GM23338 (cell line): ENCODE measurements at regions not wholly inside any gene's neighbourhood (a gene's known extent, or its start where the extent isn't known, plus 50 kb on each side); places are given as distances from the start of the nearest gene placed in this dataset.

Experiments used
- ATAC-seq: fragments of 200-7000 bp; cut with Tn5 transposase; 3 replicates; pipeline ENCODE4 v1.9.1; 2020
- DNase-seq: peaks from one replicate; pipeline ENCODE4 v3.0.0-alpha.2; 2015; ENCODE audit warnings: low spot score
- H2AFZ ChIP-seq: fragments of 200-600 bp; sonication (generic); 2 replicates; pipeline ENCODE4 v1.8.0; 2016; ENCODE audit warnings: antibody characterized with exemption, mild to moderate bottlenecking, moderate library complexity
- H3F3A ChIP-seq: fragments of 200-600 bp; sonication (generic); replicated peaks from 2 replicates; pipeline ENCODE4 v1.8.0; 2017; ENCODE audit warnings: antibody characterized with exemption, mixed run types, low read depth
- H3K27ac ChIP-seq: fragments of 200-600 bp; sonication (generic); 2 replicates; pipeline ENCODE4 v1.6.1; 2016; ENCODE audit warnings: low read depth
- H3K27me3 ChIP-seq: fragments of 200-600 bp; sonication (generic); 2 replicates; pipeline ENCODE4 v1.8.0; 2016; ENCODE audit warnings: mild to moderate bottlenecking, mixed run types, moderate library complexity; ENCODE audit not compliant: insufficient read depth
- H3K36me3 ChIP-seq: fragments of 200-600 bp; sonication (generic); 2 replicates; pipeline ENCODE4 v1.8.0; 2016; ENCODE audit warnings: mild to moderate bottlenecking; ENCODE audit not compliant: insufficient read depth
- H3K4me1 ChIP-seq: fragments of 200-600 bp; sonication (generic); 2 replicates; pipeline ENCODE4 v1.8.0; 2016; ENCODE audit warnings: mild to moderate bottlenecking, moderate library complexity; ENCODE audit not compliant: insufficient read depth
- H3K4me2 ChIP-seq: fragments of 200-600 bp; sonication (generic); 2 replicates; pipeline ENCODE4 v1.7.1; 2017; ENCODE audit warnings: mixed run types
- H3K4me3 ChIP-seq: fragments of 200-600 bp; sonication (generic); 2 replicates; pipeline ENCODE4 v1.6.1; 2016; ENCODE audit warnings: mixed run types
- H3K79me2 ChIP-seq: fragments of 200-600 bp; sonication (generic); replicated peaks from 2 replicates; pipeline ENCODE4 v1.8.0; 2017; ENCODE audit warnings: mild to moderate bottlenecking; ENCODE audit not compliant: insufficient read depth
- H3K9me2 ChIP-seq: fragments of 200-600 bp; sonication (generic); 2 replicates; pipeline ENCODE4 v1.8.0; 2017; ENCODE audit not compliant: insufficient read depth
- H4K20me1 ChIP-seq: fragments of 200-600 bp; sonication (generic); replicated peaks from 2 replicates; pipeline ENCODE4 v1.8.0; 2017; ENCODE audit warnings: mild to moderate bottlenecking; ENCODE audit not compliant: insufficient read depth
- H3K27ac Mint-ChIP-seq: 2 replicates; pipeline ENCODE4 v1.8.0; 2020; ENCODE audit warnings: inconsistent platforms, mild to moderate bottlenecking, moderate library complexity, mixed read lengths
- H3K27me3 Mint-ChIP-seq: 3 replicates; pipeline ENCODE4 v1.8.0; 2022; ENCODE audit warnings: low read depth, mild to moderate bottlenecking, moderate library complexity, mixed read lengths, inconsistent platforms; ENCODE audit not compliant: insufficient read depth, poor library complexity
- H3K36me3 Mint-ChIP-seq: 3 replicates; pipeline ENCODE4 v1.8.0; 2021; ENCODE audit warnings: low read depth, mild to moderate bottlenecking, inconsistent platforms, moderate library complexity, mixed read lengths
- H3K4me1 Mint-ChIP-seq: 3 replicates; pipeline ENCODE4 v1.8.0; 2020; ENCODE audit warnings: mild to moderate bottlenecking, inconsistent platforms, mixed read lengths
- H3K4me3 Mint-ChIP-seq: 3 replicates; pipeline ENCODE4 v1.8.0; 2021; ENCODE audit warnings: moderate library complexity, mild to moderate bottlenecking, inconsistent platforms, mixed read lengths
- H3K9me3 Mint-ChIP-seq: 3 replicates; pipeline ENCODE4 v1.8.0; 2020; ENCODE audit warnings: moderate library complexity, mild to moderate bottlenecking, inconsistent platforms, mixed read lengths
- CREB1 ChIP-seq: fragments of 250-450 bp; sonication (Bioruptor Pico); IDR thresholded peaks from 2 replicates; pipeline ENCODE4 v1.5.0; 2020; ENCODE audit warnings: low read depth, mild to moderate bottlenecking, moderate library complexity
- CTCF ChIP-seq, 2 experiments: fragments of 200-600 bp in 1 of 2; sonication (generic) in 1 of 2; conservative IDR thresholded peaks; 2 replicates each; pipeline versions ENCODE4 v1.5.1 to v1.6.1; 2016 to 2017; ENCODE audit warnings: antibody characterized with exemption in 2 of 2, low read depth in 2 of 2, mild to moderate bottlenecking in 2 of 2, moderate library complexity in 1 of 2
- ETS1 ChIP-seq: IDR thresholded peaks from 2 replicates; pipeline ENCODE4 v1.6.1; 2016; ENCODE audit warnings: antibody characterized with exemption
- EZH2 ChIP-seq: fragments of 200-600 bp; sonication (generic); IDR thresholded peaks from one replicate; pipeline ENCODE4 v1.8.0; 2017; ENCODE audit warnings: antibody characterized with exemption, mild to moderate bottlenecking, low read depth; ENCODE audit not compliant: unreplicated experiment
- EZH2phosphoT487 ChIP-seq: fragments of 200-600 bp; sonication (generic); IDR thresholded peaks from one replicate; pipeline ENCODE4 v1.8.1; 2018; ENCODE audit warnings: antibody characterized with exemption; ENCODE audit not compliant: unreplicated experiment
- JUNB ChIP-seq: IDR thresholded peaks from one replicate; pipeline ENCODE4 v1.6.1; 2016; ENCODE audit warnings: antibody characterized with exemption; ENCODE audit not compliant: unreplicated experiment
- NANOG ChIP-seq: IDR thresholded peaks from 2 replicates; pipeline ENCODE4 v1.6.1; 2016; ENCODE audit warnings: antibody characterized with exemption, borderline replicate concordance
- POLR2AphosphoS5 ChIP-seq: IDR thresholded peaks from 2 replicates; pipeline ENCODE4 v1.6.1; 2016; ENCODE audit warnings: antibody characterized with exemption, low read depth
- REST ChIP-seq: IDR thresholded peaks from one replicate; pipeline ENCODE4 v1.6.1; 2018; ENCODE audit warnings: antibody characterized with exemption; ENCODE audit not compliant: unreplicated experiment
- STAT1 ChIP-seq: IDR thresholded peaks from one replicate; pipeline ENCODE4 v1.6.1; 2016; ENCODE audit warnings: antibody characterized with exemption; ENCODE audit not compliant: unreplicated experiment
- ZNF114 ChIP-seq: fragments of 250-450 bp; sonication (Bioruptor Pico); IDR thresholded peaks from 2 replicates; pipeline ENCODE4 v1.5.0; 2020; ENCODE audit warnings: mild to moderate bottlenecking, moderate library complexity
- ZNF331 ChIP-seq: fragments of 250-450 bp; sonication (Bioruptor Pico); IDR thresholded peaks from 2 replicates; pipeline ENCODE4 v1.5.0; 2020; ENCODE audit warnings: low read depth, mild to moderate bottlenecking, moderate library complexity
- ZNF462 ChIP-seq: fragments of 250-450 bp; sonication (Bioruptor Pico); IDR thresholded peaks from 2 replicates; pipeline ENCODE4 v1.5.0; 2020; ENCODE audit warnings: mild to moderate bottlenecking, moderate library complexity

- no peak for ATAC-seq
- H2AFZ ChIP-seq, result no peak overlapping the region
- H3K9me3 Mint-ChIP-seq, result peaks cover 3% of the 10 kb centered on the region; the same call in 1 of the 3 replicates
These were observed 544.3 kb upstream of the CNKSR2 start for GRCh38 chrX:20829665-20830491.

More at GRCh38 chrX:20829665-20830491, 544.3 kb upstream of the CNKSR2 start:
- Histone ChIP-seq H3K9me2 (no peaks in the 10 kb centered on the region), H3K4me2 (no peak overlapping the region), H3K36me3 (no peaks in the 10 kb centered on the region), H3K4me1 (no peaks in the 10 kb centered on the region), H3K79me2 (no peaks in the 10 kb centered on the region), H3K27ac (no peak overlapping the region), H3F3A (no peaks in the 10 kb centered on the region), H3K27me3 (no peaks in the 10 kb centered on the region), H4K20me1 (no peaks in the 10 kb centered on the region), H3K4me3 (no peak overlapping the region)
- H3K4me3 Mint-ChIP-seq, result no peak overlapping the region
- no peak overlapping the region for H3K27ac Mint-ChIP-seq
- DNase-seq, result no peak
- peaks cover 2% of the 10 kb centered on the region; the same call in 2 of the 3 replicates for H3K4me1 Mint-ChIP-seq
- H3K27me3 Mint-ChIP-seq, result no peaks in the 10 kb centered on the region
- H3K36me3 Mint-ChIP-seq, result 0 out of 3 replicates have a peak, but pooled peaks cover 3% of the 10 kb centered on the region
- TF ChIP-seq ZNF114, result no peak
- TF ChIP-seq EZH2, result no peak
- TF ChIP-seq CREB1 (CRISPR knock-in tag), result no peak
- no peak for TF ChIP-seq JUNB
- TF ChIP-seq NANOG, result no peak
- no peak for TF ChIP-seq CTCF (conservative IDR thresholded peaks at IDR 0.05; ENCODE audit: low read depth in 2 of 2)
- TF ChIP-seq ETS1, result no peak
- TF ChIP-seq POLR2AphosphoS5, result no peak
- no peak for TF ChIP-seq STAT1
- no peak for TF ChIP-seq ZNF331 (CRISPR knock-in tag)
- TF ChIP-seq ZNF462 (CRISPR knock-in tag), result no peak
- no peak for TF ChIP-seq REST
- no peak for TF ChIP-seq EZH2phosphoT487
